Left ventricle myocardium inferior (tissue), 1 donor: ENCODE measurements at regions not wholly inside any gene's neighbourhood (a gene's known extent, or its start where the extent isn't known, plus 50 kb on each side); places are given as distances from the start of the nearest gene placed in this dataset.

Experiments
- DNase-seq: peaks from one replicate; pipeline ENCODE4 v3.0.0-alpha.2; 2020
- H3K27ac ChIP-seq: fragments of 200-600 bp; replicated peaks from 2 replicates; pipeline ENCODE4 v1.8.0; 2021
- H3K27me3 ChIP-seq: fragments of 200-600 bp; 2 replicates; pipeline ENCODE4 v1.8.0; 2021; ENCODE audit warnings: low read depth
- H3K36me3 ChIP-seq: fragments of 200-600 bp; 2 replicates; pipeline ENCODE4 v1.8.0; 2021
- H3K4me1 ChIP-seq: fragments of 200-600 bp; 2 replicates; pipeline ENCODE4 v1.8.0; 2021
- H3K4me3 ChIP-seq: fragments of 200-600 bp; 2 replicates; pipeline ENCODE4 v1.8.0; 2021; ENCODE audit warnings: mild to moderate bottlenecking, moderate library complexity
- H3K9me3 ChIP-seq: fragments of 200-600 bp; replicated peaks from 2 replicates; pipeline ENCODE4 v1.8.0; 2021
- CTCF ChIP-seq: fragments of 200-600 bp; IDR thresholded peaks from 2 replicates; pipeline ENCODE4 v1.8.0; 2021; ENCODE audit warnings: antibody characterized with exemption, mild to moderate bottlenecking, borderline replicate concordance
- intact Hi-C: fragments of 100-400 bp; cut with micrococcal nuclease; formaldehyde crosslinking; loops from one replicate; pipeline ENCODE4 v1.11.0; 2022
- donor health status: DM: no; HTN: yes; CAD: no; lungs with severe emphysema.

- intact Hi-C loops = no loop called here
- H3K4me1 ChIP-seq = peaks cover 13% of the 10 kb centered on the region
- no peak for TF ChIP-seq CTCF
These were observed 117.9 kb downstream of the RHOU start for GRCh38 chr1:228853191-228853590.

GRCh38 chr1:228853637-228854036, 118.4 kb downstream of the RHOU start:
- no peak overlapping the region for H3K4me3 ChIP-seq
- no peaks in the 10 kb centered on the region for H3K36me3 ChIP-seq
- intact Hi-C loops = no loop called here
- TF ChIP-seq CTCF = no peak
- H3K4me1 ChIP-seq = peaks cover 10% of the 10 kb centered on the region
- H3K9me3 ChIP-seq = peaks cover 19% of the 10 kb centered on the region
- no peak overlapping the region for H3K27ac ChIP-seq
- H3K27me3 ChIP-seq = peaks cover 4% of the 10 kb centered on the region
- no peak for DNase-seq

More at GRCh38 chr1:228853191-228853590, 117.9 kb downstream of the RHOU start:
- H3K9me3 ChIP-seq = peaks cover 19% of the 10 kb centered on the region
- no peak for DNase-seq
- no peak overlapping the region for H3K4me3 ChIP-seq
- H3K36me3 ChIP-seq = no peaks in the 10 kb centered on the region
- H3K27me3 ChIP-seq = peaks cover 2% of the 10 kb centered on the region
- no peak overlapping the region for H3K27ac ChIP-seq

- no peak for TF ChIP-seq CTCF
These were observed 119.6 kb downstream of the RHOU start for GRCh38 chr1:228854907-228855306.

GRCh38 chr1:228857611-228858010, 122.3 kb downstream of the RHOU start:
- peaks cover 33% of the 10 kb centered on the region for H3K27me3 ChIP-seq
- intact Hi-C loops = no loop called here
- H3K27ac ChIP-seq = no peak overlapping the region
- no peaks in the 10 kb centered on the region for H3K4me1 ChIP-seq
- no peaks in the 10 kb centered on the region for H3K36me3 ChIP-seq
- no peak for TF ChIP-seq CTCF
- no peak for DNase-seq
- H3K4me3 ChIP-seq = no peak overlapping the region
- peaks cover 19% of the 10 kb centered on the region for H3K9me3 ChIP-seq

More at GRCh38 chr1:228854907-228855306, 119.6 kb downstream of the RHOU start:
- Histone ChIP-seq H3K4me1 (no peaks in the 10 kb centered on the region), H3K9me3 (peaks cover 19% of the 10 kb centered on the region), H3K27me3 (peaks cover 6% of the 10 kb centered on the region), H3K27ac (no peak overlapping the region), H3K36me3 (no peaks in the 10 kb centered on the region), H3K4me3 (no peak overlapping the region)
- no peak for DNase-seq
- intact Hi-C loops = no loop called here

GRCh38 chr1:228860911-228861831, 125.9 kb downstream of the RHOU start:
- intact Hi-C loops = no loop called here
- no peak overlapping the region for H3K27ac ChIP-seq
- no peak for DNase-seq

More at GRCh38 chr1:228860911-228861831, 125.9 kb downstream of the RHOU start:
- Histone ChIP-seq H3K4me1 (no peaks in the 10 kb centered on the region), H3K4me3 (no peak overlapping the region), H3K27me3 (peaks cover 45% of the 10 kb centered on the region), H3K36me3 (no peaks in the 10 kb centered on the region), H3K9me3 (peaks cover 4% of the 10 kb centered on the region)
- no peak for TF ChIP-seq CTCF
